HS-27A (cell line): ENCODE measurements at regions not wholly inside any gene's neighbourhood (a gene's known extent, or its start where the extent isn't known, plus 50 kb on each side); places are given as distances from the start of the nearest gene placed in this dataset.

Source experiments
- DNase-seq: peaks from one replicate; pipeline ENCODE4 v3.0.0-alpha.2; 2012; ENCODE audit warnings: low read depth, missing footprints

DNA sequence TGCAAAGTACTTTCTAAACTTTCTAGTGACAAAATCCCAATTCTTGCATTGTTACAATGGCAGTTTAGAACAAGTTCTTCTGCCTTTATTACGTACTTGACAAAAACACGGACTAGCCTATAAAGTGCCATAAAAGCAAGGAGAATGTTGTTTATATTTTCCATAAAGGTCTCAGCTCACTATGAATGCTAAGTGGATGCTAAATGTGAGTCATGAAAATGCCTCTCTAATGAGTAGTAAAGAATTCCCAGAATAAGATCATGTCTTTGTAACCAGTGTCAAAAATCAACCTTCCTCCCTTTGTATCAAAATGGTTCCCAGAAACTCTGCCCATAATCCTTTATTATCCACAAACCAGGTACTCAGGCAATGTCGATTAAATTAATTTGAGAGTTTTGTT lies 539.8 kb upstream of the SLIT2 start:
- no peak for DNase-seq

GRCh38 chr4:19707876-19708275 lies 543.8 kb upstream of the SLIT2 start:
- no peak for DNase-seq

DNA sequence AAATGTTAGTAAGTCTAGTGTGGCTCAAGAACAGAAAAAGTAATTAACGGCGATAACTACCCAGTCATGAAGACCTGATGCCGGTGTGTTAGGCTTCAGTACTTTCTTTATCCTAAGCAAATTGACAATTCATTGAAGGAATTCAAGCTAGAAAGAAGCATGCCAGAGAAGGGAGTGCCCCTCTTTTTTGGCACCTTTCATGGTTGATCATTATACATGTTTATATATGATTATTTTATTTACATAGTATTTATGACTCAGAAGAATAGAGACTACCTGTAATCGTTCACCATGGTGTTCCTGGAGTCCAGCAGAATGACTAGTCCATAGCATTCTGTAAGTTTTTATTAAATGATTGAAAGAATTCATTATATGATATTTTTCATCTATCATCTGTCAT lies 548.3 kb upstream of the SLIT2 start:
- no peak for DNase-seq

GRCh38 chr4:19700992-19701391 lies 550.7 kb upstream of the SLIT2 start:
- DNase-seq = no peak

GRCh38 chr4:19698961-19699360 lies 552.7 kb upstream of the SLIT2 start:
- DNase-seq = no peak

GRCh38 chr4:19694812-19695211 lies 556.9 kb upstream of the SLIT2 start:
- no peak for DNase-seq

GRCh38 chr4:19693936-19694570 lies 557.7 kb upstream of the SLIT2 start:
- DNase-seq = no peak

GRCh38 chr4:19689511-19689910 lies 562.2 kb upstream of the SLIT2 start:
- peak; percentile 81 for DNase-seq

GRCh38 chr4:19686456-19686855 lies 565.2 kb upstream of the SLIT2 start:
- no peak for DNase-seq

- DNase-seq = no peak
These were observed 567.6 kb upstream of the SLIT2 start for GRCh38 chr4:19684084-19684483.

GRCh38 chr4:19683426-19683825 lies 568.3 kb upstream of the SLIT2 start:
- DNase-seq = no peak

GRCh38 chr4:19677211-19677610 lies 574.5 kb upstream of the SLIT2 start:
- DNase-seq = no peak

- no peak for DNase-seq
These were observed 576.4 kb upstream of the SLIT2 start for GRCh38 chr4:19675172-19675811.

DNA sequence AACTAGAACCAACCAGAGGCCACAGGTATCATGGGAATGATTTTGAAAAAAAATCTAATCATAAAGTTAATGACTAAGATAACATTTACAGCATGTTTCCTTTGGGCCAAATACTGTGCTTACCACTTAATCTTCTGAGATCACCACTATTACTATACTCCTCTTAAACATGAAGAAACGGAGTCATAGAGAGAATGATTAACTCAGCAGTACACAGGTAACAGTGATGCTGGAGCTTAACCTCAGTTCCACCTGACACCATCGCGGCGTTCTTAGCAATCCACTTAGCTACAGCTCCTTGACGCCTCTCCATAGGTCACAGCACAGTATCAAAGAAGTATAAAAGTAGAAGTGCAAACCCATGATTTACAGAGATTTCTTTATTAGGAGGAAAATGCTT lies 592.6 kb upstream of the SLIT2 start:
- DNase-seq = no peak

DNA sequence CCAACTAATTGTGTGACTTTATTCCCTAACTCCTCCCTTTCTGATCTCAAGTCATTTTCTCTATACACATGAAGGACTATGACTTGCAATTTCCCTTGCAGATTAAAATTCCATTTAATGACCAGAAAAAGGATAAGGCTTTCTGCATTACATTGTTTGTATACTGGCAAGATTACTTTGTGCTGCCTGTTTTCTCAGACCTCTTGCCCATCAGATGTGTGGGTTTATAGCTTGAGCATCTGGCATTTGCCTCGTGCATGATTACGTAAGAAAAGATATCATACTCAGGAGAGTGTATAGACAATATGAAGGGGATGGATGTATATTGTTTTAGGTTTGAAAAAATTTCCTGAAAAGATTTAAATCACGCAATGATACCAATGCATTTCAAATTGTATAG lies 593.8 kb upstream of the SLIT2 start:
- no peak for DNase-seq

DNA sequence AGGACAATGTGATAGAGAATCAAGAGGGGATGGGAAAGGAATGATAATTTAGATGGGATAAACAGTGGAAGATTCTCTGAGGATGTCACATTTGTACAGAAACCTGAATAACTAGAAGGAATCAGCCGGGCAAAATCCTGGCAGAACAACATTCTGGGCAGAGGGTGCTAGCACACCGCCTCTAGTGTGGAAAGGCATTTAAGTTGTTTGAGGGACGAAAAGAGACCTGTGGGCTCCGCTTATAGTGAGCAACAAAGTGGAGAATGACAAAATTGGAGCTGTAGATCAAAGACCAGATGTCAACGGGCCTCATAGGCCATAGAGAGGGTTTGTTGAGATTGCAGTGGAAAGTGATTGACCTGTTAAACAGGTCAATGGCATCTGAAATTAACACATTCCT lies 596.0 kb upstream of the SLIT2 start:
- DNase-seq = no peak

GRCh38 chr4:19650903-19651864 lies 600.5 kb upstream of the SLIT2 start:
- no peak for DNase-seq

DNA sequence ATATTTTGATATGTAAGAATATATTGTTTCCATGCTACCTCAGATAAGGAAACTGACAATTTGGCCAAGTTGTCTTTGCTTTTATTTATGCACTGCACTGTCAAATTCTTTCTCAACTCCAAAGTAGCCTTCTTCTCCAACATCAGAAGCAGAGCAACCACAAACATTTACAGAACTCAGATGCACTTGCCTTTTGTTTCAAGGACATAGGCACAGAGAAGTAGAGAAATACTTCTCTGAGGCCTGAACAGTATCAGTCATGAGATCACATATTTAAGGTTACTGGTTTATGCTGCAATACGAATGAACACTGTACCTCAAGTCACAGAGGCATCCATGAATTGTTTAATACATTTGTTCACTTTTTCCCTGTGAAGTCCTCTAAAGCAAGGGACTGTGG lies 606.1 kb upstream of the SLIT2 start:
- no peak for DNase-seq

DNA sequence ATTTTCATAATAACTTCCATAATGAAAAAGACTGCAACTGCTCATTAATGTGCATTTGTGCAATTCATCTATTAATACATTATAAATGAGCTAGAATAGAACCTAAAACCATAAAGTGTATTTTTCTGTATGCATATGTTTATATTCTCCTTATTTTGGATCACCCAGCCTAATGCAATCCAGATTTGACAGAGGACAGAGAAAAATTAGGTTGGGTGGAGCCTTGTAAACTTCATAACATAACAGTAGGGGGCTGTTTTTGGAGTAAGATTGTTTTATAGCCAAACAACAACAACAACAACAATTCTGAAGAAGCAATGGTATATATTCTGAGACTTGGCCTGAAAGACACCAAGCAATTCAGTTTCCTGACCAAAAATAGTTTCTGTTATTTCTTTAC lies 615.3 kb upstream of the SLIT2 start:
- no peak for DNase-seq

DNA sequence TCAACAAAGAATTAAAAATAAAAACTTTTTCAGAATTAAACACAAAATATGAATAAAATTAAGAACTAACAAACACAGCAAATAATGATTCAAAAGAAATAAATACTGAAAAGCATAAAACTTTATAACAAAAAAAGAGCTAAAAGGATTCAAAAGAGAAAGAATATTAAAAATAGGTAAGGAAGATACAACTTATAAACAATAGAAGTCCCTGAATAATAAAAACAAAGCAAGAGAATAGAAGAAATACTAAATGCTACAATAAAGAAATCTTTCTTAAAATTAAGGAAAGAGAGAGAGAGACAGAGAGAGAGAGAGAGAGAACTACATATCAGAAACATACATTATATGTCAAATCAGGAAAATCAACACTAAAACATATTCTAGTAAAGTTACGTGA lies 619.9 kb upstream of the SLIT2 start:
- DNase-seq = no peak

GRCh38 chr4:19623866-19624265 lies 627.8 kb upstream of the SLIT2 start:
- no peak for DNase-seq

DNA sequence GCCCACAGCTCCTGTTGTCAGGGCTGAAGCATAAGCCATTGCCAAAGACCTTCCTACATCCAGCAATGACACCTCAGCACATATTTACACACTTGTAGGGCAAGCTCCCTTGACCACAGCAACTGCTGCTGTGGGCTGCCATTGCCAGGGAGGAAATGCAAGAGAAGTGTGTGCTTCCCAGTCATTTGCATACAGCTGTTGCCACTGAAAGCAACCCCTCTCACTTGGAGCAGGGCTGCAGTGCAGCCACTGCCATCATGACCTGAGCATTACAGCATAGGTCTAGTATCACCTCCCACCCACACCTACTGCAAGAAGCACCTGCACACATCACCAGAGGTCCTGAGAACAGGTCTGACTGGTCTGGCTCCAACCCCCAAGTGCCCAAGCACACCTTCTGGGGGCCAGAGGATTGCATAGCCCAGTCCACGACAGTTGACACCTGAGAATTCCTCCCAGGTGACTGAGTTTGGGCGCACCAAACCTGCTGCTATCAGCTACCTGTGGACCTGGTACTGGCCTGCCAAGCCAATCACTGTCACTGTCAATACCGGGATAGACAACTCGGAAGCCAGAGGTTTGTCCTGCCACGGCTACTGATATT lies 636.5 kb upstream of the SLIT2 start:
- DNase-seq = no peak

DNA sequence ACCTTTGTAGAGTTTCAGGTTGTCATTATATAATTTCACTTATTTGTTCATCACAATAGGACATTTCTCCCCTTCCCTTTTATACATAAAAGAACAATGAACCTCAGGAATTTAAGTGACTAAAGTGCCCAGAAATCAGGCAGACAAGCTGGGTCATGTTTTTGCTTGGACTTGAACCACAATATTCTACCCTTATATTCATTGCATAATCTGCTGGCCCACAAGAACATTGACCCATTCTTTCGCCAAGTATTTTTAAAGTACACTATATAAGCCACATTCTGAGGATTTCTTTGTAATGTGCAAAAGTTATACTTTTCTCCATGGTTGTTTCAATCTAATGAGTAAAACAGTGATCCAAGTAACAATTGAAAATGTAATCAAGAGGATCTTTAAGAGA lies 637.5 kb upstream of the SLIT2 start:
- DNase-seq = no peak
